GM21515 (cell line): ENCODE measurements at regions not wholly inside any gene's neighbourhood (a gene's known extent, or its start where the extent isn't known, plus 50 kb on each side); places are given as distances from the start of the nearest gene placed in this dataset.

Experiments used
- ATAC-seq: cut with Tn5 transposase; IDR thresholded peaks from one replicate; pipeline ENCODE4 v1.9.1; 2021; ENCODE audit not compliant: unreplicated experiment

GRCh38 chr15:69853544-69853951, 244.2 kb downstream of the TLE3 start:
- no peak for ATAC-seq

- ATAC-seq, result no peak
Observed at GRCh38 chr15:69854001-69854400, 243.7 kb downstream of the TLE3 start.

GRCh38 chr15:69854521-69855181, 243.1 kb downstream of the TLE3 start:
- ATAC-seq, result no peak

GRCh38 chr15:69855258-69856000, 242.3 kb downstream of the TLE3 start:
- no peak for ATAC-seq

- no peak for ATAC-seq
Observed at GRCh38 chr15:69857250-69857649, 240.5 kb downstream of the TLE3 start.

- no peak for ATAC-seq
Observed at GRCh38 chr15:69857686-69858391, 239.9 kb downstream of the TLE3 start.

- no peak for ATAC-seq
Observed at GRCh38 chr15:69858456-69858855, 239.3 kb downstream of the TLE3 start.

GRCh38 chr15:69859866-69860265, 237.9 kb downstream of the TLE3 start:
- no peak for ATAC-seq

- no peak for ATAC-seq
Observed at GRCh38 chr15:69860321-69860720, 237.4 kb downstream of the TLE3 start.

- no peak for ATAC-seq
Observed at GRCh38 chr15:69860921-69861320, 236.8 kb downstream of the TLE3 start.

- ATAC-seq, result no peak
Observed at GRCh38 chr15:69861331-69862171, 236.2 kb downstream of the TLE3 start.

- ATAC-seq, result no peak
Observed at GRCh38 chr15:69862540-69862939, 235.2 kb downstream of the TLE3 start.

GRCh38 chr15:69863446-69863845, 234.3 kb downstream of the TLE3 start:
- no peak for ATAC-seq

- no peak for ATAC-seq
Observed at GRCh38 chr15:69865369-69865768, 232.3 kb downstream of the TLE3 start.

- no peak for ATAC-seq
Observed at GRCh38 chr15:69868756-69869155, 229.0 kb downstream of the TLE3 start.

- no peak for ATAC-seq
Observed at GRCh38 chr15:69869291-69869690, 228.4 kb downstream of the TLE3 start.

- ATAC-seq, result no peak
Observed at GRCh38 chr15:69869881-69870505, 227.7 kb downstream of the TLE3 start.

- ATAC-seq, result no peak
Observed at GRCh38 chr15:69871511-69872134, 226.1 kb downstream of the TLE3 start.

GRCh38 chr15:69873807-69874206, 223.9 kb downstream of the TLE3 start:
- no peak for ATAC-seq

GRCh38 chr15:69874321-69874720, 223.4 kb downstream of the TLE3 start:
- ATAC-seq, result no peak
